GM18870 (cell line): ENCODE measurements at regions not wholly inside any gene's neighbourhood (a gene's known extent, or its start where the extent isn't known, plus 50 kb on each side); places are given as distances from the start of the nearest gene placed in this dataset.
"Not testable (repeated sequence)": the region's sequence is repeated elsewhere in the genome, so short reads cannot be mapped to it uniquely, and the experiment has no call there.

ENCODE experiments used
- ATAC-seq: cut with Tn5 transposase; IDR thresholded peaks from one replicate; pipeline ENCODE4 v1.9.1; 2021; ENCODE audit warnings: moderate library complexity; ENCODE audit not compliant: unreplicated experiment

- no peak for ATAC-seq
Measured at GRCh38 chr10:85420501-85421191, 945.9 kb downstream of the GRID1 start.

- ATAC-seq = no peak
Measured at GRCh38 chr10:85421421-85421820, 945.2 kb downstream of the GRID1 start.

- ATAC-seq = no peak
Measured at GRCh38 chr10:85429126-85429525, 937.5 kb downstream of the GRID1 start.

- no peak for ATAC-seq
Measured at GRCh38 chr10:85430991-85431390, 935.6 kb downstream of the GRID1 start.

GRCh38 chr10:85433248-85433647 is 933.3 kb downstream of the GRID1 start:
- ATAC-seq = no peak

GRCh38 chr10:85444868-85445267 is 921.7 kb downstream of the GRID1 start:
- no peak for ATAC-seq

- no peak for ATAC-seq
Measured at GRCh38 chr10:85445702-85446101, 920.9 kb downstream of the GRID1 start.

- ATAC-seq = no peak
Measured at GRCh38 chr10:85446827-85447226, 919.8 kb downstream of the GRID1 start.

- ATAC-seq = no peak
Measured at GRCh38 chr10:85447690-85448089, 918.9 kb downstream of the GRID1 start.

GRCh38 chr10:85448716-85449115 is 917.9 kb downstream of the GRID1 start:
- no peak for ATAC-seq

GRCh38 chr10:85454386-85454785 is 912.2 kb downstream of the GRID1 start:
- ATAC-seq = no peak

- ATAC-seq = no peak
Measured at GRCh38 chr10:85457191-85457590, 909.4 kb downstream of the GRID1 start.

GRCh38 chr10:85458324-85458723 is 908.3 kb downstream of the GRID1 start:
- ATAC-seq = no peak

GRCh38 chr10:85459906-85460305 is 906.7 kb downstream of the GRID1 start:
- no peak for ATAC-seq

- ATAC-seq = no peak
Measured at GRCh38 chr10:85464336-85464735, 902.3 kb downstream of the GRID1 start.

- ATAC-seq = no peak
Measured at GRCh38 chr10:85477979-85478378, 888.6 kb downstream of the GRID1 start.

GRCh38 chr10:85490431-85490830 is 876.2 kb downstream of the GRID1 start:
- no peak for ATAC-seq

GRCh38 chr10:85491652-85492051 is 874.9 kb downstream of the GRID1 start:
- ATAC-seq = no peak

- ATAC-seq = no peak
Measured at GRCh38 chr10:85492684-85493083, 873.9 kb downstream of the GRID1 start.

- no peak for ATAC-seq
Measured at GRCh38 chr10:85493703-85494102, 872.9 kb downstream of the GRID1 start.

- not testable (repeated sequence) for ATAC-seq
Measured at GRCh38 chr10:85504641-85505040, 862.0 kb downstream of the GRID1 start.

- ATAC-seq = no peak
Measured at GRCh38 chr10:85508159-85508558, 858.4 kb downstream of the GRID1 start.

- ATAC-seq = no peak
Measured at GRCh38 chr10:85510682-85511081, 855.9 kb downstream of the GRID1 start.
